B cell (primary cell): ENCODE measurements at regions not wholly inside any gene's neighbourhood (a gene's known extent, or its start where the extent isn't known, plus 50 kb on each side); places are given as distances from the start of the nearest gene placed in this dataset.

Experiments used
- ATAC-seq: fragments of 200-7000 bp; cut with Tn5 transposase; one replicate; pipeline ENCODE4 v1.10.0; 2021; ENCODE audit warnings: low read depth, mild to moderate bottlenecking, moderate number of reproducible peaks, moderate library complexity
- CTCF ChIA-PET: fragments of 350-600 bp; sonication (Branson Sonifier 250); formaldehyde crosslinking; loops from one replicate; lab custom pipeline; 2021; ENCODE audit warnings: antibody characterized with exemption, inconsistent platforms; lab: Charles Lee
- POLR2A ChIA-PET: fragments of 350-600 bp; sonication (Branson Sonifier 250); formaldehyde crosslinking; loops from one replicate; lab custom pipeline; 2021; ENCODE audit warnings: antibody characterized with exemption; lab: Charles Lee
- DNase-seq: peaks from one replicate; pipeline ENCODE4 v3.0.0; 2013
- H2AFZ ChIP-seq: 2 replicates; pipeline ENCODE4 v1.6.1; 2012; ENCODE audit warnings: mild to moderate bottlenecking, low read depth, low read length; ENCODE audit not compliant: insufficient read depth, poor library complexity, severe bottlenecking
- H3K27ac ChIP-seq, 2 donors: 1 replicate in 1 of 2; 2 replicates in 1 of 2; pipeline ENCODE4 v1.5.1; 2012 to 2013; ENCODE audit warnings: low read length in 2 of 2, mild to moderate bottlenecking in 2 of 2, moderate library complexity in 1 of 2
- H3K27me3 ChIP-seq, 4 experiments: fragments of 200-600 bp in 1 of 4; sonication (generic) in 1 of 4; replicated peaks in 1 of 4; 1 replicate in 2 of 4; 2 replicates in 2 of 4; pipeline versions ENCODE4 v1.6.1 to v1.7.0; 2013 to 2016; ENCODE audit warnings: low read length in 3 of 4, mild to moderate bottlenecking in 2 of 4, mixed read lengths in 1 of 4, moderate library complexity in 1 of 4; ENCODE audit not compliant: insufficient read depth in 4 of 4, control insufficient read depth in 3 of 4; ENCODE audit errors: control extremely low read depth in 1 of 4
- H3K36me3 ChIP-seq, 2 experiments: replicated peaks in 1 of 2; 1 replicate in 1 of 2; 2 replicates in 1 of 2; pipeline versions ENCODE4 v1.6.1 to v1.7.1; 2013; ENCODE audit warnings: low read length in 1 of 2; ENCODE audit not compliant: insufficient read depth in 2 of 2, control insufficient read depth in 1 of 2; ENCODE audit errors: control extremely low read depth in 1 of 2, extremely low read depth in 1 of 2
- H3K4me1 ChIP-seq, 2 donors: fragments of 200-600 bp in 1 of 2; sonication (generic) in 1 of 2; 1 replicate in 1 of 2; 2 replicates in 1 of 2; pipeline versions ENCODE4 v1.5.1 to v1.6.1; 2013 to 2017; ENCODE audit warnings: low read length in 2 of 2; ENCODE audit not compliant: control insufficient read depth in 2 of 2, insufficient read depth in 2 of 2
- H3K4me2 ChIP-seq: replicated peaks from 2 replicates; pipeline ENCODE3; 2012; ENCODE audit warnings: mild to moderate bottlenecking, low read depth, low read length; ENCODE audit not compliant: poor library complexity, severe bottlenecking
- H3K4me3 ChIP-seq, 5 experiments: fragments of 200-600 bp in 1 of 5; sonication (generic) in 1 of 5; 1 replicate in 3 of 5; 2 replicates in 2 of 5; pipeline versions ENCODE4 v1.5.1 to v1.7.0; 2011 to 2016; ENCODE audit warnings: low read length in 4 of 5, mild to moderate bottlenecking in 4 of 5, low read depth in 2 of 5, control low read depth in 1 of 5, moderate library complexity in 1 of 5; ENCODE audit not compliant: insufficient read depth in 1 of 5; ENCODE audit errors: control extremely low read depth in 1 of 5, extremely low read depth in 1 of 5
- H3K79me2 ChIP-seq: fragments of 200-600 bp; sonication (generic); one replicate; pipeline ENCODE4 v1.6.0; 2016; ENCODE audit warnings: low read length; ENCODE audit not compliant: control insufficient read depth, insufficient read depth
- H3K9ac ChIP-seq: fragments of 200-600 bp; sonication (generic); 2 replicates; pipeline ENCODE4 v1.6.1; 2017; ENCODE audit warnings: mild to moderate bottlenecking, low read length, moderate library complexity
- H3K9me3 ChIP-seq, 3 donors: one replicate each; pipeline versions ENCODE4 v1.6.1 to v1.7.1; 2013; ENCODE audit warnings: low read length in 2 of 3; ENCODE audit not compliant: control insufficient read depth in 2 of 3, insufficient read depth in 1 of 3; ENCODE audit errors: control extremely low read depth in 1 of 3
- H4K20me1 ChIP-seq: 2 replicates; pipeline ENCODE4 v1.6.0; 2012; ENCODE audit warnings: mild to moderate bottlenecking, low read length; ENCODE audit not compliant: insufficient read depth, control insufficient read depth, poor library complexity, severe bottlenecking
- H3K27ac Mint-ChIP-seq: one replicate; pipeline ENCODE4 v1.8.0; 2021; ENCODE audit warnings: mixed read lengths
- H3K27me3 Mint-ChIP-seq: one replicate; pipeline ENCODE4 v1.8.0; 2021; ENCODE audit warnings: mixed read lengths
- H3K4me1 Mint-ChIP-seq: one replicate; pipeline ENCODE4 v1.8.0; 2021; ENCODE audit warnings: mixed read lengths
- H3K4me3 Mint-ChIP-seq: one replicate; pipeline ENCODE4 v1.8.0; 2021; ENCODE audit warnings: mixed read lengths
- H3K9me3 Mint-ChIP-seq: one replicate; pipeline ENCODE4 v1.8.0; 2022; ENCODE audit warnings: mixed read lengths; ENCODE audit not compliant: insufficient read depth
- CTCF ChIP-seq: fragments of 200-600 bp; IDR thresholded peaks from one replicate; pipeline ENCODE4 v1.8.0; 2022; ENCODE audit warnings: antibody characterized with exemption, mild to moderate bottlenecking
- EZH2 ChIP-seq: IDR thresholded peaks from 2 replicates; pipeline ENCODE4 v1.6.1; 2012; ENCODE audit warnings: borderline replicate concordance, low read depth, mild to moderate bottlenecking, moderate library complexity, low read length; ENCODE audit not compliant: insufficient read depth, poor library complexity, severe bottlenecking
- WGBS: methylation state at CpG from one replicate; pipeline ENCODE4 v1.1.5; 2013; ENCODE audit warnings: missing lambda C conversion rate; ENCODE audit not compliant: insufficient coverage; 5-methylcytosine and 5-hydroxymethylcytosine counted together
- intact Hi-C: fragments of 100-400 bp; cut with micrococcal nuclease; formaldehyde crosslinking; loops from one replicate; pipeline ENCODE4 v1.10.0; 2022

GRCh38 chr11:26021017-26021416 lies 310.9 kb upstream of the ANO3 start:
- ChIA-PET CTCF (interaction anchor here (3.1 kb wide), 1 partner anchor 39 kb away, joined by 11 read pairs; no protein-coding TSS in a partner anchor), POLR2A (no interaction called here)
- no CpG with 5 or more reads among the region's 1 CpG for WGBS
- H2AFZ ChIP-seq = no peak overlapping the region
- Mint-ChIP-seq H3K4me3 (no peak overlapping the region), H3K27ac (no peak overlapping the region), H3K4me1 (peaks cover 7% of the 10 kb centered on the region), H3K9me3 (no peaks in the 10 kb centered on the region), H3K27me3 (no peaks in the 10 kb centered on the region)
- peaks cover 0 to under 1% (median 0%) of the 10 kb centered on the region in 3 donors for H3K9me3 ChIP-seq
- H3K27ac ChIP-seq = no peak overlapping the region
- intact Hi-C loops = no loop called here
- no peaks in the 10 kb centered on the region for H3K4me1 ChIP-seq
- H3K36me3 ChIP-seq = no peaks in the 10 kb centered on the region
- no peak for ATAC-seq
- no peak overlapping the region for H3K4me3 ChIP-seq
- H3K79me2 ChIP-seq = no peaks in the 10 kb centered on the region
- no peak for DNase-seq
- no peaks in the 10 kb centered on the region for H4K20me1 ChIP-seq
- H3K27me3 ChIP-seq = no peaks in the 10 kb centered on the region
- no peak overlapping the region for H3K4me2 ChIP-seq
- TF ChIP-seq CTCF = no peak
- TF ChIP-seq EZH2 = no peak
- no peak overlapping the region for H3K9ac ChIP-seq

GRCh38 chr11:26023057-26023456 lies 308.9 kb upstream of the ANO3 start:
- Histone ChIP-seq H3K9me3 (no peaks in the 10 kb centered on the region), H3K27me3 (no peaks in the 10 kb centered on the region), H3K4me2 (no peak overlapping the region), H2AFZ (no peak overlapping the region), H4K20me1 (no peaks in the 10 kb centered on the region), H3K9ac (no peak overlapping the region), H3K4me3 (no peak overlapping the region), H3K79me2 (no peaks in the 10 kb centered on the region), H3K36me3 (no peaks in the 10 kb centered on the region), H3K27ac (no peak overlapping the region), H3K4me1 (no peaks in the 10 kb centered on the region)
- H3K27me3 Mint-ChIP-seq = no peaks in the 10 kb centered on the region
- no CpG with 5 or more reads among the region's 2 CpGs for WGBS
- intact Hi-C loops = no loop called here
- no peaks in the 10 kb centered on the region for H3K9me3 Mint-ChIP-seq
- DNase-seq = no peak
- no peak for ATAC-seq
- H3K27ac Mint-ChIP-seq = no peak overlapping the region
- no peaks in the 10 kb centered on the region for H3K4me1 Mint-ChIP-seq
- TF ChIP-seq CTCF = no peak
- no peak for TF ChIP-seq EZH2
- ChIA-PET POLR2A (no interaction called here), CTCF (no interaction called here)
- H3K4me3 Mint-ChIP-seq = no peak overlapping the region
